H9 (cell line): ENCODE measurements at regions not wholly inside any gene's neighbourhood (a gene's known extent, or its start where the extent isn't known, plus 50 kb on each side); places are given as distances from the start of the nearest gene placed in this dataset.

Experiments used
- DNase-seq: peaks from one replicate; pipeline ENCODE4 v3.0.0-alpha.2; 2017
- H2AFZ ChIP-seq: one replicate; pipeline ENCODE4 v1.6.1; 2013; ENCODE audit warnings: mild to moderate bottlenecking, low read length, control low read depth, moderate library complexity
- H2AK5ac ChIP-seq: 2 replicates; pipeline ENCODE4 v1.6.1; 2013; ENCODE audit warnings: low read length, control low read depth, mixed read lengths; ENCODE audit not compliant: insufficient read length
- H2BK120ac ChIP-seq: one replicate; pipeline ENCODE4 v1.6.1; 2013; ENCODE audit warnings: low read depth, mild to moderate bottlenecking, low read length, control low read depth, inconsistent platforms; ENCODE audit not compliant: poor library complexity, severe bottlenecking
- H2BK12ac ChIP-seq: 2 replicates; pipeline ENCODE4 v1.6.1; 2013; ENCODE audit warnings: low read length, control low read depth, mixed read lengths, low read depth; ENCODE audit not compliant: insufficient read length
- H2BK15ac ChIP-seq: 2 replicates; pipeline ENCODE4 v1.6.1; 2013; ENCODE audit warnings: low read depth, low read length, control low read depth
- H2BK20ac ChIP-seq: one replicate; pipeline ENCODE4 v1.6.1; 2013; ENCODE audit warnings: low read depth, mild to moderate bottlenecking, low read length, control low read depth, inconsistent platforms; ENCODE audit not compliant: poor library complexity, severe bottlenecking
- H2BK5ac ChIP-seq: 2 replicates; pipeline ENCODE4 v1.6.1; 2013; ENCODE audit warnings: low read length, control low read depth, mixed read lengths; ENCODE audit not compliant: insufficient read length
- H3K14ac ChIP-seq: 2 replicates; pipeline ENCODE4 v1.6.1; 2013; ENCODE audit warnings: low read length, control low read depth; ENCODE audit not compliant: insufficient read depth
- H3K18ac ChIP-seq: 2 replicates; pipeline ENCODE4 v1.6.1; 2013; ENCODE audit warnings: low read depth, mild to moderate bottlenecking, mixed read lengths, low read length, control low read depth; ENCODE audit not compliant: insufficient read length
- H3K23ac ChIP-seq: 2 replicates; pipeline ENCODE4 v1.6.1; 2013; ENCODE audit warnings: low read length, control low read depth, mixed read lengths, low read depth; ENCODE audit not compliant: insufficient read length
- H3K23me2 ChIP-seq: 2 replicates; pipeline ENCODE4 v1.6.1; 2013; ENCODE audit warnings: low read depth, mild to moderate bottlenecking, mixed read lengths, low read length, control low read depth; ENCODE audit not compliant: insufficient read length, poor library complexity, severe bottlenecking
- H3K27ac ChIP-seq: 2 replicates; pipeline ENCODE4 v1.5.1; 2013; ENCODE audit warnings: low read length, control low read depth, mixed read lengths, low read depth; ENCODE audit not compliant: insufficient read length
- H3K27me3 ChIP-seq: 2 replicates; pipeline ENCODE4 v1.6.1; 2013; ENCODE audit warnings: low read length, control low read depth, inconsistent platforms; ENCODE audit not compliant: insufficient read depth
- H3K4ac ChIP-seq: 2 replicates; pipeline ENCODE4 v1.6.1; 2013; ENCODE audit warnings: low read depth, mild to moderate bottlenecking, control low read depth, inconsistent platforms, low read length, moderate library complexity
- H3K4me1 ChIP-seq: 2 replicates; pipeline ENCODE4 v1.6.1; 2013; ENCODE audit warnings: low read length, control low read depth, inconsistent platforms; ENCODE audit not compliant: insufficient read depth
- H3K4me2 ChIP-seq: 2 replicates; pipeline ENCODE4 v1.6.1; 2013; ENCODE audit warnings: low read length, control low read depth, mixed read lengths; ENCODE audit not compliant: insufficient read length, insufficient read depth
- H3K56ac ChIP-seq: 2 replicates; pipeline ENCODE4 v1.6.1; 2013; ENCODE audit warnings: low read depth, mild to moderate bottlenecking, mixed read lengths, low read length, control low read depth; ENCODE audit not compliant: insufficient read length
- H3K79me1 ChIP-seq: 2 replicates; pipeline ENCODE4 v1.6.1; 2013; ENCODE audit warnings: low read depth, mild to moderate bottlenecking, moderate library complexity, low read length, control low read depth, inconsistent platforms; ENCODE audit not compliant: insufficient read depth, poor library complexity, severe bottlenecking
- H3K79me2 ChIP-seq: 2 replicates; pipeline ENCODE4 v1.6.1; 2013; ENCODE audit warnings: low read length, control low read depth, inconsistent platforms; ENCODE audit not compliant: insufficient read depth
- H3K9ac ChIP-seq: 2 replicates; pipeline ENCODE4 v1.6.1; 2013; ENCODE audit warnings: low read length, control low read depth, mixed read lengths; ENCODE audit not compliant: insufficient read length; ENCODE audit errors: extremely low read depth
- H3K9me3 ChIP-seq: one replicate; pipeline ENCODE4 v1.6.1; 2013; ENCODE audit warnings: low read depth, low read length, inconsistent platforms; ENCODE audit not compliant: control insufficient read depth
- H3T11ph ChIP-seq: one replicate; pipeline ENCODE4 v1.6.1; 2013; ENCODE audit warnings: mild to moderate bottlenecking, low read length, control low read depth, inconsistent platforms
- H4K20me1 ChIP-seq: one replicate; pipeline ENCODE4 v1.6.1; 2013; ENCODE audit not compliant: control insufficient read depth, insufficient read length, insufficient read depth
- H4K5ac ChIP-seq: 2 replicates; pipeline ENCODE4 v1.6.1; 2013; ENCODE audit warnings: low read depth, mild to moderate bottlenecking, mixed read lengths, low read length, control low read depth; ENCODE audit not compliant: insufficient read length
- H4K8ac ChIP-seq: replicated peaks from 2 replicates; pipeline ENCODE4 v1.6.1; 2013; ENCODE audit warnings: low read length, control low read depth, mixed read lengths, low read depth; ENCODE audit not compliant: insufficient read length
- H4K91ac ChIP-seq: 2 replicates; pipeline ENCODE4 v1.6.1; 2013; ENCODE audit warnings: low read depth, mild to moderate bottlenecking, moderate library complexity, mixed read lengths, low read length, control low read depth; ENCODE audit not compliant: insufficient read length
- H3K27ac Mint-ChIP-seq, 3 experiments: 2 replicates in 2 of 3; 3 replicates in 1 of 3; pipeline ENCODE4 v1.8.0; 2020 to 2021; ENCODE audit warnings: mixed read lengths in 3 of 3, mild to moderate bottlenecking in 1 of 3, moderate library complexity in 1 of 3
- H3K27me3 Mint-ChIP-seq: 2 replicates; pipeline ENCODE4 v1.8.0; 2021; ENCODE audit warnings: low read depth, mild to moderate bottlenecking, moderate library complexity, mixed read lengths
- H3K36me3 Mint-ChIP-seq, 3 experiments: 2 replicates in 2 of 3; 3 replicates in 1 of 3; pipeline ENCODE4 v1.8.0; 2020 to 2021; ENCODE audit warnings: low read depth in 3 of 3, mixed read lengths in 3 of 3; ENCODE audit not compliant: insufficient read depth in 1 of 3
- H3K4me1 Mint-ChIP-seq, 2 experiments: 2 replicates each; pipeline ENCODE4 v1.8.0; 2020; ENCODE audit warnings: mixed read lengths in 2 of 2
- H3K4me3 Mint-ChIP-seq, 2 experiments: 2 replicates in 1 of 2; 3 replicates in 1 of 2; pipeline ENCODE4 v1.8.0; 2020 to 2021; ENCODE audit warnings: mild to moderate bottlenecking in 2 of 2, mixed read lengths in 2 of 2, moderate library complexity in 1 of 2
- H3K9me3 Mint-ChIP-seq, 2 experiments: 2 replicates in 1 of 2; 3 replicates in 1 of 2; pipeline ENCODE4 v1.8.0; 2020; ENCODE audit warnings: mild to moderate bottlenecking in 2 of 2, mixed read lengths in 2 of 2, moderate library complexity in 1 of 2
- CTCF ChIP-seq: fragments of 200-600 bp; sonication (generic); conservative IDR thresholded peaks from 3 replicates; pipeline ENCODE4 v1.8.0; 2021; ENCODE audit warnings: antibody characterized with exemption, mild to moderate bottlenecking
- WGBS: extraction: QIAGEN DNeasy Blood & Tissue Kit; methylation state at CpG from one replicate; pipeline ENCODE4 v1.1.7; 2013; ENCODE audit warnings: missing lambda C conversion rate, low lambda C conversion rate, mixed read lengths; ENCODE audit not compliant: insufficient read length; ENCODE audit errors: extremely low coverage; 5-methylcytosine and 5-hydroxymethylcytosine counted together

DNA sequence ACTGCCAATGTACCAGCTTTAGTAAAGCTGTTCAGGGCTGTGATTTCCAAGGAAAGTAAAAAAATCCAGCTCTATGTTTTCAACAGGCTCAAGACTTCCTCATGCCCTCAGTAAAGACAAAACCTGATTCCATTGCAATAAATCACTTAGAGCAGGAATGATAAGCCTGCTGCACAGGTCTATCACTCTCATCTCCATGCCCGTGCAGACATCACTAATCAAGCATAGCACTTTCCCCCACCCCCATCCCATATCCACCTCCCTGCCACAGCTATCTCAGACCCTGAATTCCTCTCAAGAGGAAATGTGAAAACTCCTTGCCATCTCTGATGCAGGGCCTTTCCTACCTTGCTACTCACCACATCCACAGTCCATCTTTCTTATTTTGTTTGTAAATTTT is 554.9 kb downstream of the MAFB start:
- Histone ChIP-seq H2AFZ (no peak overlapping the region), H3K18ac (no peak overlapping the region), H4K8ac (no peak overlapping the region), H3K14ac (no peak overlapping the region), H4K91ac (no peak overlapping the region), H3K4me2 (no peak overlapping the region), H3K27me3 (no peaks in the 10 kb centered on the region), H2BK5ac (no peak overlapping the region), H2BK20ac (no peak overlapping the region), H3K4ac (no peak overlapping the region), H3K79me2 (no peaks in the 10 kb centered on the region), H2BK12ac (no peak overlapping the region), H3K9me3 (no peaks in the 10 kb centered on the region), H3K79me1 (no peaks in the 10 kb centered on the region), H2BK120ac (no peak overlapping the region), H2AK5ac (no peak overlapping the region), H2BK15ac (no peak overlapping the region), H3K9ac (no peak overlapping the region), H3T11ph (no peak overlapping the region), H3K23me2 (no peaks in the 10 kb centered on the region), H4K20me1 (no peaks in the 10 kb centered on the region), H3K4me1 (no peaks in the 10 kb centered on the region), H3K56ac (no peak overlapping the region), H3K27ac (no peak overlapping the region), H4K5ac (no peak overlapping the region), H3K23ac (no peak overlapping the region)
- Mint-ChIP-seq H3K27ac (no peak overlapping the region), H3K4me3 (no peak overlapping the region), H3K9me3 (peaks cover 3 to 11% of the 10 kb centered on the region in 2 experiments; a peak in 4 of 5 replicates), H3K4me1 (no peaks in the 10 kb centered on the region), H3K36me3 (peaks cover 4 to 5% (median 4%) of the 10 kb centered on the region in 3 experiments; a peak in 5 of 7 replicates), H3K27me3 (no peaks in the 10 kb centered on the region)
- DNase-seq, result no peak
- no CpG with 5 or more reads among the region's 1 CpG for WGBS
- no peak for TF ChIP-seq CTCF
